ENCODE measurements at regions not wholly inside any gene's neighbourhood (a gene's known extent, or its start where the extent isn't known, plus 50 kb on each side); places are given as distances from the start of the nearest gene placed in this dataset.

DNA sequence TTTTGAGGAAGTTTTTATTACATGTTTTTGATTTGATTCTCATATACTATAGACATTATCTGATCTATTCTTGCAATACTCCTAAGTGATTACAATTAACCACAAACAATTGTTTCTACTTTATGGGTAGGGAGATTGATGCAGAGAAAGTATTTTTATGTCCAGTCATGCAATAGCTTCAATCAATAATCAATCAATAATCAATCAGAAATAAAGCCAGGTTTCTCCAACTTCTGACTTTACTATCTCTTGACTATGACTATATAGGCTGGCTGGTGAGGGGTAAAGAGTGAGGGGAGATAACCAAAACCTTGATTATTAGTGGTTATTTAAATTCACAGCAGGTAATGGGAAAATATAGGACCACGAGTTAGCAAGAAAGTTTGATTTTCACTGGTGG, 85.9 kb downstream of the HPGD start:
- Mint-ChIP-seq H3K4me1 (ENCODE audit: low read depth, unreplicated experiment) (peaks cover 8% of the 10 kb centered on the region), H3K27ac (ENCODE audit: unreplicated experiment) (no peak overlapping the region), H3K36me3 (ENCODE audit: insufficient read depth, unreplicated experiment) (no peaks in the 10 kb centered on the region), H3K4me3 (ENCODE audit: unreplicated experiment) (no peak overlapping the region), H3K27me3 (ENCODE audit: insufficient read depth, unreplicated experiment) (no peaks in the 10 kb centered on the region), H3K9me3 (ENCODE audit: unreplicated experiment) (no peaks in the 10 kb centered on the region)
- no peak for DNase-seq
- BruUV-seq (replicated peaks), result no TSS peak
- intact Hi-C loops (cut with micrococcal nuclease; ENCODE audit: unreplicated experiment), result no loop called here
- H3K27me3 ChIP-seq (replicated peaks; ENCODE audit: control insufficient read depth, insufficient read depth, low read length), result no peaks in the 10 kb centered on the region
- H3K9me3 ChIP-seq, result no peaks in the 10 kb centered on the region
- H3K4me3 ChIP-seq (ENCODE audit: low read depth, low read length), result no peak overlapping the region
- CTCF ChIA-PET, result no interaction called here
- H3K4me1 ChIP-seq, result no peaks in the 10 kb centered on the region
- POLR2A ChIA-PET, result no interaction called here
- TF ChIP-seq, protein P1, sequence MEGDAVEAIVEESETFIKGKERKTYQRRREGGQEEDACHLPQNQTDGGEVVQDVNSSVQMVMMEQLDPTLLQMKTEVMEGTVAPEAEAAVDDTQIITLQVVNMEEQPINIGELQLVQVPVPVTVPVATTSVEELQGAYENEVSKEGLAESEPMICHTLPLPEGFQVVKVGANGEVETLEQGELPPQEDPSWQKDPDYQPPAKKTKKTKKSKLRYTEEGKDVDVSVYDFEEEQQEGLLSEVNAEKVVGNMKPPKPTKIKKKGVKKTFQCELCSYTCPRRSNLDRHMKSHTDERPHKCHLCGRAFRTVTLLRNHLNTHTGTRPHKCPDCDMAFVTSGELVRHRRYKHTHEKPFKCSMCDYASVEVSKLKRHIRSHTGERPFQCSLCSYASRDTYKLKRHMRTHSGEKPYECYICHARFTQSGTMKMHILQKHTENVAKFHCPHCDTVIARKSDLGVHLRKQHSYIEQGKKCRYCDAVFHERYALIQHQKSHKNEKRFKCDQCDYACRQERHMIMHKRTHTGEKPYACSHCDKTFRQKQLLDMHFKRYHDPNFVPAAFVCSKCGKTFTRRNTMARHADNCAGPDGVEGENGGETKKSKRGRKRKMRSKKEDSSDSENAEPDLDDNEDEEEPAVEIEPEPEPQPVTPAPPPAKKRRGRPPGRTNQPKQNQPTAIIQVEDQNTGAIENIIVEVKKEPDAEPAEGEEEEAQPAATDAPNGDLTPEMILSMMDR (IDR thresholded peaks at IDR 0.05; ENCODE audit: insufficient read depth in 1 of 2, low read depth in 1 of 2, low read length in 1 of 2, severe bottlenecking in 1 of 2, unreplicated experiment in 1 of 2), result no peak
- no peaks in the 10 kb centered on the region for H3K36me3 ChIP-seq (ENCODE audit: control insufficient read depth, insufficient read depth, low read length)

DNA sequence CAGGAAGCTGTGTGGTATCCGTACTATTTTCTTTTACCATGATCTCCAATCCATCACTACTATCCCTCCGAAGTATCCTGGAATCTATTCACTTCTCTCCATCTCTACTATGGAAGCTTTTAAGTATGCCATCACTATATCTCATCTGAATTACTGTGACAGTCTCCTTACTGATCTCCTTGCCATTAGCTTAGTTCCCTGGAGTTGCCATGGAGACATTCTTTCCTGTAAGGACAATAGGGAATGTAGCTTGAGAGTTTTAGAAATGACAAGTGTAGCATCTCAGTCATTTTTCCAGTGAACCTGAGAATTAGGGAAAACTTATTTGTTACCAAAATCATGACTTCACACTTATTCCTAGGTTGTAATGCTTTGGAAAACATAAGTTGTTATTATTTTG, 86.3 kb downstream of the HPGD start:
- Mint-ChIP-seq H3K27me3 (ENCODE audit: insufficient read depth, unreplicated experiment) (no peaks in the 10 kb centered on the region), H3K36me3 (ENCODE audit: insufficient read depth, unreplicated experiment) (no peaks in the 10 kb centered on the region), H3K27ac (ENCODE audit: unreplicated experiment) (no peak overlapping the region), H3K4me1 (ENCODE audit: low read depth, unreplicated experiment) (peaks cover 8% of the 10 kb centered on the region), H3K9me3 (ENCODE audit: unreplicated experiment) (no peaks in the 10 kb centered on the region), H3K4me3 (ENCODE audit: unreplicated experiment) (no peak overlapping the region)
- Histone ChIP-seq H3K4me3 (ENCODE audit: low read depth, low read length) (no peak overlapping the region), H3K36me3 (ENCODE audit: control insufficient read depth, insufficient read depth, low read length) (no peaks in the 10 kb centered on the region), H3K4me1 (no peaks in the 10 kb centered on the region), H3K9me3 (no peaks in the 10 kb centered on the region), H3K27me3 (replicated peaks; ENCODE audit: control insufficient read depth, insufficient read depth, low read length) (no peaks in the 10 kb centered on the region)
- POLR2A ChIA-PET, result no interaction called here
- TF ChIP-seq, protein P1 (IDR thresholded peaks at IDR 0.05; ENCODE audit: insufficient read depth in 1 of 2, low read depth in 1 of 2, low read length in 1 of 2, severe bottlenecking in 1 of 2, unreplicated experiment in 1 of 2), result no peak
- intact Hi-C loops (cut with micrococcal nuclease; ENCODE audit: unreplicated experiment), result no loop called here
- no peak for DNase-seq
- CTCF ChIA-PET, result no interaction called here
- no TSS peak for BruUV-seq (replicated peaks)

DNA sequence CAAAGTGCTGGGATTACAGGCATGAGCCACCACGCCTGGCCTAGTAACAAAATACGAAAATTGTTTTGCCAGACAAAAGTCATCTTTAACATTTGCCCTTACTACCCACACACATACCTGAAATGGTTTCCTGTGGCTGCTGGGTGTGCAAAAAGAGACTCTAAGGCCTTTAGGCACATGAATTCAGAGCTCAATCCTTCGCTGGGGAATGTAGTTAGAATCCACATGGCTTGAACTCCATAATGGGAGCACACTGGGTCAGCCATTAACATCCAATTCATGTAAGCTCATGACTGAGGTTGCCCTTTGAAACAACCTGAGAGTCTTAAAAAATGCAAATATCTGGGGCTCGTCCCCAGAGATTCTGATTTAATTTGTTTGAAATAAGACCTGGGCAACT, 87.8 kb downstream of the HPGD start:
- POLR2A ChIA-PET, result no interaction called here
- H3K27me3 Mint-ChIP-seq (ENCODE audit: insufficient read depth, unreplicated experiment), result no peaks in the 10 kb centered on the region
- BruUV-seq (replicated peaks), result no TSS peak
- Histone ChIP-seq H3K4me3 (ENCODE audit: low read depth, low read length) (no peak overlapping the region), H3K9me3 (no peaks in the 10 kb centered on the region), H3K36me3 (ENCODE audit: control insufficient read depth, insufficient read depth, low read length) (no peaks in the 10 kb centered on the region), H3K4me1 (no peaks in the 10 kb centered on the region), H3K27me3 (replicated peaks; ENCODE audit: control insufficient read depth, insufficient read depth, low read length) (no peaks in the 10 kb centered on the region)
- H3K9me3 Mint-ChIP-seq (ENCODE audit: unreplicated experiment), result no peaks in the 10 kb centered on the region
- no peak overlapping the region for H3K4me3 Mint-ChIP-seq (ENCODE audit: unreplicated experiment)
- peaks cover 8% of the 10 kb centered on the region for H3K4me1 Mint-ChIP-seq (ENCODE audit: low read depth, unreplicated experiment)
- TF ChIP-seq, protein P1 (IDR thresholded peaks at IDR 0.05; ENCODE audit: insufficient read depth in 1 of 2, low read depth in 1 of 2, low read length in 1 of 2, severe bottlenecking in 1 of 2, unreplicated experiment in 1 of 2), result no peak
- H3K27ac Mint-ChIP-seq (ENCODE audit: unreplicated experiment), result no peak overlapping the region
- H3K36me3 Mint-ChIP-seq (ENCODE audit: insufficient read depth, unreplicated experiment), result no peaks in the 10 kb centered on the region
- DNase-seq, result no peak
- intact Hi-C loops (cut with micrococcal nuclease; ENCODE audit: unreplicated experiment), result loop anchor here (1.0 kb wide), 1 partner anchor 40 kb away; no protein-coding TSS in a partner anchor
- CTCF ChIA-PET, result no interaction called here

All from Caco-2 (cell line).